Colonic mucosa (tissue), 4 donors: ENCODE measurements at regions not wholly inside any gene's neighbourhood (a gene's known extent, or its start where the extent isn't known, plus 50 kb on each side); places are given as distances from the start of the nearest gene placed in this dataset.

Source experiments
- DNase-seq: peaks from one replicate; pipeline ENCODE4 v3.0.0-alpha.2; 2020
- H3K27ac ChIP-seq: fragments of 200-600 bp; one replicate; pipeline ENCODE4 v1.8.0; 2021
- H3K27me3 ChIP-seq: fragments of 200-600 bp; one replicate; pipeline ENCODE4 v1.8.0; 2021
- H3K36me3 ChIP-seq: fragments of 200-600 bp; one replicate; pipeline ENCODE4 v1.8.0; 2021
- H3K4me1 ChIP-seq: fragments of 200-600 bp; one replicate; pipeline ENCODE4 v1.8.0; 2021; ENCODE audit warnings: mild to moderate bottlenecking
- H3K4me3 ChIP-seq: fragments of 200-600 bp; one replicate; pipeline ENCODE4 v1.8.0; 2021
- H3K9ac ChIP-seq, 2 donors: one replicate each; pipeline ENCODE4 v1.7.0; 2013; ENCODE audit warnings: control low read depth in 2 of 2, low read depth in 2 of 2, low read length in 2 of 2
- H3K9me3 ChIP-seq: fragments of 200-600 bp; one replicate; pipeline ENCODE4 v1.8.0; 2021
- intact Hi-C: fragments of 100-400 bp; cut with DNase I; formaldehyde crosslinking; loops from one replicate; pipeline ENCODE4 v1.14.1; 2022
- TF ChIP-seq, protein P1 (sequence below): fragments of 200-600 bp; IDR thresholded peaks from one replicate; pipeline ENCODE4 v1.8.0; 2022; ENCODE audit warnings: antibody characterized with exemption, mild to moderate bottlenecking
- donor health status: healthy.
- donor health status: DM: no; HTN: no; CAD: no.
- donor health status: DM: no; HTN: no; CAD: no.

DNA sequence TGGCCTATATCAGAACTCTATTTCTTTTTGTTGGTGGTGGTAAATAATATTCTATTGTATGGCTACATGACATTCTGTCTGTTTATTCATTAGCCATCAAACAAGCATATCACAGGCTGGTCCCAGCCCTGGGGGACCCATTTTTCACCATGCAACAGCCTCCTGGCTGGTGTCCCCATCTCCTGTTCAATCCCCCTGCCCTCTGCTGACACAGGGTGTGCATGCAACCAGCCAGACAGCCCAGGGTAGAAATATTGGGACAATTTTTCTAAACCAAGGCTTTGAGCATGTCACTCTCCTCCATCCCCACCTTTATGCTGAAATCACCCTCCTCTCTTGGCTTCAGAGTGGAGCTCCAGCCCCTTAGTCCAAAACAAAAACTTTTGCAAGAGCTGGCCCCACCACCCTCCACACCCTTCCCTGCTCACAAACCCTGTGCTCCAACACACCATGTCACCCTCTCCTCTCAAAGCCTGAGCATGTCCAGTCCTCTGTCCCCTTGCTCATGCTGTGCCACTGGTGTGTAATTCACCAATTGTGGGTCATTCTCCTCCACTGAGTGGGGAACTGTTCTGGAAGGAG is 153.0 kb upstream of the UQCRFS1 start:
- intact Hi-C loops: no loop called here
- no peaks in the 10 kb centered on the region for H3K27me3 ChIP-seq
- H3K4me3 ChIP-seq: no peak overlapping the region
- no peaks in the 10 kb centered on the region for H3K36me3 ChIP-seq
- TF ChIP-seq, protein P1, sequence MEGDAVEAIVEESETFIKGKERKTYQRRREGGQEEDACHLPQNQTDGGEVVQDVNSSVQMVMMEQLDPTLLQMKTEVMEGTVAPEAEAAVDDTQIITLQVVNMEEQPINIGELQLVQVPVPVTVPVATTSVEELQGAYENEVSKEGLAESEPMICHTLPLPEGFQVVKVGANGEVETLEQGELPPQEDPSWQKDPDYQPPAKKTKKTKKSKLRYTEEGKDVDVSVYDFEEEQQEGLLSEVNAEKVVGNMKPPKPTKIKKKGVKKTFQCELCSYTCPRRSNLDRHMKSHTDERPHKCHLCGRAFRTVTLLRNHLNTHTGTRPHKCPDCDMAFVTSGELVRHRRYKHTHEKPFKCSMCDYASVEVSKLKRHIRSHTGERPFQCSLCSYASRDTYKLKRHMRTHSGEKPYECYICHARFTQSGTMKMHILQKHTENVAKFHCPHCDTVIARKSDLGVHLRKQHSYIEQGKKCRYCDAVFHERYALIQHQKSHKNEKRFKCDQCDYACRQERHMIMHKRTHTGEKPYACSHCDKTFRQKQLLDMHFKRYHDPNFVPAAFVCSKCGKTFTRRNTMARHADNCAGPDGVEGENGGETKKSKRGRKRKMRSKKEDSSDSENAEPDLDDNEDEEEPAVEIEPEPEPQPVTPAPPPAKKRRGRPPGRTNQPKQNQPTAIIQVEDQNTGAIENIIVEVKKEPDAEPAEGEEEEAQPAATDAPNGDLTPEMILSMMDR: no peak
- no peaks in the 10 kb centered on the region for H3K4me1 ChIP-seq
- no peak overlapping the region for H3K9ac ChIP-seq
- H3K27ac ChIP-seq: no peak overlapping the region
- no peaks in the 10 kb centered on the region for H3K9me3 ChIP-seq
- no peak for DNase-seq

GRCh38 chr19:29366757-29367156 is 153.8 kb upstream of the UQCRFS1 start:
- no peak overlapping the region for H3K9ac ChIP-seq
- H3K9me3 ChIP-seq: no peaks in the 10 kb centered on the region
- H3K27me3 ChIP-seq: no peaks in the 10 kb centered on the region
- no peak overlapping the region for H3K4me3 ChIP-seq
- intact Hi-C loops: no loop called here
- H3K27ac ChIP-seq: no peak overlapping the region
- no peak for DNase-seq
- no peaks in the 10 kb centered on the region for H3K4me1 ChIP-seq
- H3K36me3 ChIP-seq: no peaks in the 10 kb centered on the region
- TF ChIP-seq, protein P1: no peak

DNA sequence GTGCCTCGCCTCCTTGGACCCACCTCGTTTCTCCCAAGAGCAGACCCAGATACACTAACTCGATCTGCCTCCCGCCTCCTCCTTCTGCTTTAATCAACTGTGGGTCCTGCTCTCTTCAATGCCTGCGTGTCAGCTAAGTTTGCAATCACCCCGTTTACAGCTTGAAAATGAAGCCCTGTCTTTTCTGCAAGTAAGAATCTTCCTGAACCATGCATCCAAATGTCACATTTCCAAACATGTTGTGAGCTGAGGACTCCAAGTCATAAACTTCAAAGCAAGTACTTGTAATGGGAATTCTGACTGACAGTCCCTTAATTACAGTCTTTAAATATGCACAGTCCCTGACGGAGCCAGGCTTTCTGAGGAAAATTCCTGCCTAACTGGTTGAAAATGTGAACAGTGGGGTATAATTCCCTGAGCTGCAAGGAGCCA is 154.9 kb upstream of the UQCRFS1 start:
- intact Hi-C loops: no loop called here
- no peak overlapping the region for H3K4me3 ChIP-seq

DNA sequence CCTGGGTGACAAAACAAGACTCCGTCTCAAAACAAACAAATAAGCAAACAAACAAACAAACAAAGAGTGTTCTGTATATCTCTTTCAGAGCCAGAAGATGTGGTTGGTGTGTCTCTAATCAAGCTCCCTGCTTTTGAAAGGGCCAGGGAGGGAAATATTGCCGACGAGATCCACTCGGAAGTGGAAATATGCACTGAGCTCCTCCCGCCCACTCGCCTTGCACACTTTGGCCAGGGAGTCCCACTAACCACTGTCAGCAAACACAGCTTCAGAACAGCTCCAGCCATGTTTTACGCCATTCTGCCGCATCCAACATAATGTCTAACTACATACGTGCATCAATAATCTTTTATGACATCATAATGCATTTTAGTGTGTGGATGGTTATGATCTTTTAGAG is 155.5 kb upstream of the VSTM2B start:
- H3K4me1 ChIP-seq: no peaks in the 10 kb centered on the region
- H3K9ac ChIP-seq: no peak overlapping the region
- no peaks in the 10 kb centered on the region for H3K9me3 ChIP-seq
- TF ChIP-seq, protein P1: no peak
- H3K4me3 ChIP-seq: no peak overlapping the region
- H3K36me3 ChIP-seq: no peaks in the 10 kb centered on the region
- no peak for DNase-seq
- no peaks in the 10 kb centered on the region for H3K27me3 ChIP-seq
- intact Hi-C loops: no loop called here
- H3K27ac ChIP-seq: no peak overlapping the region

More for the DNA sequence above, 154.9 kb upstream of the UQCRFS1 start:
- DNase-seq: no peak
- Histone ChIP-seq H3K9ac (no peak overlapping the region), H3K36me3 (no peaks in the 10 kb centered on the region), H3K4me1 (no peaks in the 10 kb centered on the region), H3K27ac (no peak overlapping the region), H3K9me3 (no peaks in the 10 kb centered on the region), H3K27me3 (no peaks in the 10 kb centered on the region)
- TF ChIP-seq, protein P1: no peak

- Histone ChIP-seq H3K4me1 (no peaks in the 10 kb centered on the region), H3K4me3 (no peak overlapping the region), H3K9me3 (no peaks in the 10 kb centered on the region), H3K27me3 (no peaks in the 10 kb centered on the region), H3K27ac (no peak overlapping the region), H3K9ac (no peak overlapping the region), H3K36me3 (no peaks in the 10 kb centered on the region)
- TF ChIP-seq, protein P1: no peak
- intact Hi-C loops: no loop called here
- DNase-seq: no peak
These were observed 154.3 kb upstream of the VSTM2B start for GRCh38 chr19:29371251-29372090.
